Kidney (tissue), 13 donors: ENCODE measurements at regions not wholly inside any gene's neighbourhood (a gene's known extent, or its start where the extent isn't known, plus 50 kb on each side); places are given as distances from the start of the nearest gene placed in this dataset.

ENCODE experiments used
- DNase-seq, 5 donors: peaks; one replicate each; pipeline ENCODE4 v3.0.0-alpha.2; 2013 to 2020
- FAIRE-seq: peaks from 2 replicates; lab custom pipeline; 2012; peaks lifted over from hg19 to GRCh38; lab: Jason Lieb, UNC
- H3K27ac ChIP-seq, 2 donors: one replicate each; pipeline ENCODE4 v1.7.0; 2013; ENCODE audit warnings: low read depth in 2 of 2, low read length in 2 of 2, inconsistent platforms in 1 of 2
- H3K27me3 ChIP-seq: one replicate; pipeline ENCODE4 v1.7.1; 2013; ENCODE audit warnings: low read length, inconsistent platforms; ENCODE audit not compliant: control insufficient read depth, insufficient read depth
- H3K36me3 ChIP-seq, 3 donors: one replicate each; pipeline versions ENCODE4 v1.7.0 to v1.7.1; 2013; ENCODE audit warnings: low read length in 3 of 3, control low read depth in 1 of 3, inconsistent platforms in 1 of 3; ENCODE audit not compliant: insufficient read depth in 3 of 3, control insufficient read depth in 2 of 3
- H3K4me1 ChIP-seq, 3 donors: one replicate each; pipeline versions ENCODE4 v1.7.0 to v1.7.1; 2013; ENCODE audit warnings: low read length in 3 of 3, inconsistent platforms in 1 of 3, low read depth in 1 of 3; ENCODE audit not compliant: control insufficient read depth in 2 of 3, insufficient read depth in 2 of 3
- H3K4me3 ChIP-seq, 3 donors: one replicate each; pipeline versions ENCODE4 v1.7.0 to v1.8.1; 2013; ENCODE audit warnings: low read length in 3 of 3, control low read depth in 1 of 3, inconsistent platforms in 1 of 3
- H3K9ac ChIP-seq, 3 donors: one replicate each; pipeline versions ENCODE4 v1.7.0 to v1.7.1; 2013; ENCODE audit warnings: low read length in 3 of 3, control low read depth in 1 of 3, inconsistent platforms in 1 of 3
- H3K9me3 ChIP-seq, 3 donors: one replicate each; pipeline versions ENCODE4 v1.7.0 to v1.7.1; 2013; ENCODE audit warnings: low read length in 3 of 3, control low read depth in 1 of 3, inconsistent platforms in 1 of 3; ENCODE audit not compliant: control insufficient read depth in 2 of 3, insufficient read depth in 1 of 3
- CTCF ChIP-seq: IDR thresholded peaks from 3 replicates; pipeline ENCODE4 v1.5.1; 2012; ENCODE audit warnings: mild to moderate bottlenecking, moderate library complexity, borderline replicate concordance; ENCODE audit not compliant: insufficient read depth; ENCODE audit errors: extremely low read depth
- intact Hi-C: fragments of 100-400 bp; cut with DNase I; formaldehyde crosslinking; loops from one replicate; pipeline ENCODE4 v1.11.1; 2022
- donor health status: control.
- donor health status: control.
- donor health status: control.
- donor health status: control.
- donor health status: control.
- donor health status: DM: yes; HTN: yes; CAD: no.
- donor health status: Normal renal cell carcinoma (clear cell type).

GRCh38 chr12:124379379-124379937 is 84.6 kb downstream of the RFLNA start:
- Histone ChIP-seq H3K27me3 (no peaks in the 10 kb centered on the region), H3K9ac (peak overlapping the region in 1 of 3 donors; percentile 27), H3K9me3 (no peaks in the 10 kb centered on the region), H3K4me1 (peaks cover 0 to 34% (median 23%) of the 10 kb centered on the region in 3 donors), H3K27ac (peak overlapping the region; percentile 66 to 93), H3K4me3 (no peak overlapping the region), H3K36me3 (peaks cover 0 to 40% (median 13%) of the 10 kb centered on the region in 3 donors)
- DNase-seq, result no peak
- no peak for FAIRE-seq
- intact Hi-C loops, result no loop called here
- TF ChIP-seq CTCF, result no peak

GRCh38 chr12:124378926-124379325 is 84.0 kb downstream of the RFLNA start:
- no peaks in the 10 kb centered on the region for H3K9me3 ChIP-seq

GRCh38 chr12:124377981-124378509 is 83.2 kb downstream of the RFLNA start:
- intact Hi-C loops, result no loop called here
- H3K27ac ChIP-seq, result no peak overlapping the region
- H3K4me1 ChIP-seq, result peaks cover 0 to 33% (median 23%) of the 10 kb centered on the region in 3 donors
- DNase-seq, result no peak
- no peaks in the 10 kb centered on the region for H3K27me3 ChIP-seq
- no peak overlapping the region for H3K4me3 ChIP-seq
- H3K36me3 ChIP-seq, result peaks cover 0 to 43% (median 11%) of the 10 kb centered on the region in 3 donors
- H3K9me3 ChIP-seq, result no peaks in the 10 kb centered on the region
- no peak for TF ChIP-seq CTCF
- FAIRE-seq, result no peak
- no peak overlapping the region for H3K9ac ChIP-seq

More at GRCh38 chr12:124378926-124379325, 84.0 kb downstream of the RFLNA start:
- no peak for DNase-seq
- no peak for FAIRE-seq
- H3K4me1 ChIP-seq, result peaks cover 0 to 34% (median 23%) of the 10 kb centered on the region in 3 donors
- H3K27me3 ChIP-seq, result no peaks in the 10 kb centered on the region
- H3K9ac ChIP-seq, result peak overlapping the region in 1 of 3 donors; percentile 27
- peaks cover 0 to 45% (median 13%) of the 10 kb centered on the region in 3 donors for H3K36me3 ChIP-seq
- no peak for TF ChIP-seq CTCF
- peak overlapping the region; percentile 66 to 93 for H3K27ac ChIP-seq
- intact Hi-C loops, result no loop called here
- H3K4me3 ChIP-seq, result no peak overlapping the region
